Large intestine (tissue), 3 donors: ENCODE measurements at regions not wholly inside any gene's neighbourhood (a gene's known extent, or its start where the extent isn't known, plus 50 kb on each side); places are given as distances from the start of the nearest gene placed in this dataset.

Source experiments
- DNase-seq, 2 donors: peaks; one replicate each; pipeline versions ENCODE4 v3.0.0 to v3.0.0-alpha.2; 2013
- H3K27ac ChIP-seq: one replicate; pipeline ENCODE4 v1.5.1; 2013; ENCODE audit warnings: low read length
- H3K27me3 ChIP-seq: 2 replicates; pipeline ENCODE4 v1.6.1; 2013; ENCODE audit warnings: low read length; ENCODE audit not compliant: control insufficient read depth, insufficient read depth
- H3K36me3 ChIP-seq: 2 replicates; pipeline ENCODE4 v1.6.1; 2013; ENCODE audit warnings: low read length; ENCODE audit not compliant: control insufficient read depth, insufficient read depth
- H3K4me1 ChIP-seq: one replicate; pipeline ENCODE4 v1.6.1; 2013; ENCODE audit warnings: low read length; ENCODE audit not compliant: control insufficient read depth, insufficient read depth
- H3K4me3 ChIP-seq: one replicate; pipeline ENCODE4 v1.5.1; 2013; ENCODE audit warnings: low read length
- H3K9me3 ChIP-seq: one replicate; pipeline ENCODE4 v1.6.1; 2013; ENCODE audit warnings: mild to moderate bottlenecking, low read depth, low read length, moderate library complexity; ENCODE audit not compliant: control insufficient read depth
- WGBS: methylation state at CpG from one replicate; pipeline ENCODE4 v1.1.5; 2013; ENCODE audit warnings: low lambda C conversion rate; ENCODE audit not compliant: insufficient coverage; 5-methylcytosine and 5-hydroxymethylcytosine counted together

DNA sequence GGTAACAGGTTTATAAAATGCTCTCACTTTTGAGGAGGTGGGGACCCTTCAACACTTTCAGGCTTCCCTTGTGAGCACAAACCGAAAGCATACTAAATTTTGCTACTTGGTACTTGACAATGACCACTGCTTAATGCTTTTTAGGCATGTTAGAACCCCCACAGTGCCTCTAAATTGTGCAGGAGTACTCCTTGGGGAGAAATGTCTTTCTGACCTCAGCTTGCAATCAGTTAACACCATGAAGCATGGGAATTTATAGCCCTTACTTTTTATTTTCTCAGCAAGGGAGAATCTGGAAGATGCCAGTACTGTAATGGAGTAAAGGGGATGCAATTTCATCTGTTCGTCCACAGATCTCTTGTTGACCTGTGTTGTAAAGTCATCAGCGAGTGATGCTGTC lies 308.9 kb upstream of the TBC1D5 start:
- no peak for DNase-seq
- Histone ChIP-seq H3K4me1 (no peaks in the 10 kb centered on the region), H3K4me3 (no peak overlapping the region), H3K27me3 (no peaks in the 10 kb centered on the region), H3K9me3 (no peaks in the 10 kb centered on the region), H3K36me3 (no peaks in the 10 kb centered on the region), H3K27ac (no peak overlapping the region)
- WGBS = 94% methylated on average over 3 of the region's 3 CpGs

DNA sequence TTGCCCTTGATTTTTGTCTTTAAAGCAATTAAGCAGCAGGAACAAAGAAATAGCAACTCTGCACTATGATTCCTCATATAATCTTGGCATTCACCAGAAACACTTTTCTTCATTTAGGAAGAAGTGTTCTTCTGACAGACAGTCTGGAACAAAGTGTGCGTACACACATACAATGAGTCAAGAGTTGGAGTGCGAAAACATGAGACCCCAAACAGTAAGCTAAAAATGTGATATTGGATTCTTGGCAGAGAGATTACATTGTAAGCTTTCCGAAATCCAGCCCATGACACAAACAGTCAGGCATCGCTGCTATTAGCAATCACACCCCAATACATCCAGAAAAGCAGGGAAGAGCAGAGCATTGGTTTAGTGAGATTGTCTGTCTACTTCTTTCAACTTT lies 306.7 kb upstream of the TBC1D5 start:
- DNase-seq = no peak
- no peaks in the 10 kb centered on the region for H3K27me3 ChIP-seq
- no peaks in the 10 kb centered on the region for H3K36me3 ChIP-seq
- WGBS = 60% methylated on average over 1 of the region's 4 CpGs
- H3K9me3 ChIP-seq = no peaks in the 10 kb centered on the region
- no peaks in the 10 kb centered on the region for H3K4me1 ChIP-seq
- H3K27ac ChIP-seq = no peak overlapping the region
- no peak overlapping the region for H3K4me3 ChIP-seq

DNA sequence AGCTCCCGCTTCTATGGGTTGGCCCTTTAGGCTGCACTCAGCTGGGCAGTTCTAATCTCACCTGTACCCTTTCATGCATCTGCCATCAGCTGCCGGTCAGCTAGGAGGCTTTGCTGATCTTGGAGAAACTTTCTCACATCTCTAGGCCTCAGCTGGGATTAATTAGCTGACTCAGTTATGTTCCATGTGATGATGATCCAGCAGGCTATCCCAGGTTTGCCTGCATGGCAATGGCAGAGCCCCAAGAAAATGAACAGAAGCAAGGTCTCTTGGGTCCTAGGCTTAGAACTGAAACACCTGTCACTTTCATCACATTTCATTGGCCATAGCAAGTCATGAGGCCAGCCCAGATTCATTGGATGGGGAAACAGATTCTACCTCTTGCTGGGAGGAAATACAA lies 304.6 kb upstream of the TBC1D5 start:
- DNase-seq = no peak
- Histone ChIP-seq H3K4me1 (no peaks in the 10 kb centered on the region), H3K27ac (no peak overlapping the region), H3K9me3 (no peaks in the 10 kb centered on the region), H3K27me3 (no peaks in the 10 kb centered on the region), H3K4me3 (no peak overlapping the region), H3K36me3 (no peaks in the 10 kb centered on the region)
- WGBS = no CpG with 5 or more reads among the region's 2 CpGs

DNA sequence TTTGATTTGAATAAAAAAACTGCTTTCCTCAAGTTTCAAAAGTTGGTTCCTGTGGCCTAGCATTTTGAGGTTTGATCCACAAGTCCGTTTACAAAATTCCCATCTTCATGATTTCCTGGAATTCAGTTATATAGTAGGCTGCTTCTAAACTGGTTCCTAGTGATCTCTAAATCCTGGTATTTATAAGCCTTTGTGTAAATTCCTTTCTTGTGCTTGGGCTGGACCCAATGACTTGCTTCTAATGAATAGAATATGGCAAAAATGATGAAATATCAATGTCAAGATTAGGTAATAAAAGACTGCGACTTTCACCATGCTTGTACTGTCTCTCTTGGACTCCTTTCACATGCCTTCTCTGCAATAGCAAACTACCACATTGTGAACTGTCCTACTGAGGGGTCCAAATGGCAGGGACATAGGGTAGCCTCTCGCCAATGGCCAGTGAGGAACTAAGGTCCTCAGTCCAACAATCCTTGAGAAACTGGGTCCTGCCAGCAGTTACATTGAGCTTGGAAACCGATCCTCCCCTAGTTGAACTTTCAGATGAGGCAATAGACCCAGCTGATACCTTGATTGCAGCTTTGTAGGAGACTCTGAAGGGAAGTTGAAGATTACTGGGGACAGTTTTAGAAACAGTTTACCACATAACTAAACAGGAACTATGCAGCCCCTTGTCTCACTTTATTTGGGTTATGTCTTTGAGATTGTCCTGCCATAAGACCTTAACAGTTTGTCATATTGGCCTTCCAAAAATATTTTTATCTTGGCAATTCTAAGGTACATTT lies 303.9 kb upstream of the TBC1D5 start:
- no CpG with 5 or more reads among the region's 4 CpGs for WGBS

DNA sequence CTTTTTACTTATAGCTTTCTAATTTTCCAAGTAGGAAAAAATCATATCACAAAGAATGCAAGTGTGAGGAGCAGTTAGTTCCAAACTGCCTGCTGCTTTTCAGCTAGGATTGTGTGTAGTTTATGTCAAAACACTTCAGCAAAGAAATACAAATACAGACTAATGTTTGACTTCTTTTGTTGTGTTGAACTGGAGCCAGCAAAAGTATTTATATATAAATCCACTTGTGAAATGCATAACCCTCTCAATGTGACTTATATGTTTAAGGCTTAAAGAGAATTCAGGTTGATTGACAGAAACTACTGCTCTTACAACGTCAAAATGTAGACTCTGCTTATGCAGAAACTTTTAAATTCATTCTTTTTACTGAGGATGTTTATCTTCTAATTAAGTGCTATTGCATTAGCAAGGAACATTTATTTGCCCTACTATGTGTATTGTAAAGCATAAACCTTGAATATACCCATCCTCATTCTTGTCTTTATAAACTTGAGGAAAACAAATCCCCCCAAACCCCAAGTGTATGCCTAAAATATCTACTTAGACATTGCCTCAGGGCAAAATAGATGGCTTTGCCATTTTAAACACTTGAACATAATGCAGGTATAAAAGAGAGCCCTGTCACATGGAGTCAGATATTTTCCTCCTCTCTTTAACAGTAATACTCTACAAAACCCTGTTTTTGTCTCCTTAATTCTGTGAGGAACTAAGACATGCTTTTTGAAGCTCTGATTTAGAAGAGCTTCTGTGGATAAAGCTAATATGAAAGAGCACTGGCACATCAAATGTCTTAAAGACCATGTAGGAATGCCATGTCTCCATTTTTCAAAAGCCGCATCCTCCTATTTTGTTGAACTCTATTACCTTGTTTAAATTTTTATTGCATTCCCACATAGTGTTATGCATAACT lies 302.8 kb upstream of the TBC1D5 start:
- Histone ChIP-seq H3K9me3 (no peaks in the 10 kb centered on the region), H3K27me3 (no peaks in the 10 kb centered on the region), H3K27ac (no peak overlapping the region), H3K36me3 (no peaks in the 10 kb centered on the region), H3K4me1 (no peaks in the 10 kb centered on the region), H3K4me3 (no peak overlapping the region)
- 40% methylated on average over 1 of the region's 2 CpGs for WGBS
- DNase-seq = no peak

More for the DNA sequence above, 303.9 kb upstream of the TBC1D5 start:
- no peaks in the 10 kb centered on the region for H3K27me3 ChIP-seq
- no peak overlapping the region for H3K4me3 ChIP-seq
- no peak overlapping the region for H3K27ac ChIP-seq
- no peaks in the 10 kb centered on the region for H3K4me1 ChIP-seq
- no peak for DNase-seq
- H3K9me3 ChIP-seq = no peaks in the 10 kb centered on the region
- H3K36me3 ChIP-seq = no peaks in the 10 kb centered on the region

DNA sequence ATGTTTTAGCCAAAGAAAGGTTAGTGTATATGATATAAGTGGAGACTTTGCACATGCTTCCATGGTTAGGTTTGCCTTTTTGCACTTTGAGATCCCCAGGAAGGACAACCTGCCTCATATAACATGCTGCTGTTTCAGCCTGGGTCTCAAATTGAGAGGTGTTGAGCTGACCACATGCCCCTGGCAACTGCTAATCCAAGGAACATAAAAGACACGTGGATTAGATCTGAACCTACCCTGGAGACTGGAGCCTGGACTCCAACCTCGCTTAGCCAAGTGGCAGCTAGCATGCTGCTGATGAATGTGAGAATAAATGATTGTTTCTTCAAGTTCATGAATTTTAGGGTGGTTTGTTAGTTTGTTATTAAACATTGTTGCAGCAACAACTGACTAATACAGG lies 301.8 kb upstream of the TBC1D5 start:
- H3K27ac ChIP-seq = no peak overlapping the region
- no CpG with 5 or more reads among the region's 2 CpGs for WGBS

DNA sequence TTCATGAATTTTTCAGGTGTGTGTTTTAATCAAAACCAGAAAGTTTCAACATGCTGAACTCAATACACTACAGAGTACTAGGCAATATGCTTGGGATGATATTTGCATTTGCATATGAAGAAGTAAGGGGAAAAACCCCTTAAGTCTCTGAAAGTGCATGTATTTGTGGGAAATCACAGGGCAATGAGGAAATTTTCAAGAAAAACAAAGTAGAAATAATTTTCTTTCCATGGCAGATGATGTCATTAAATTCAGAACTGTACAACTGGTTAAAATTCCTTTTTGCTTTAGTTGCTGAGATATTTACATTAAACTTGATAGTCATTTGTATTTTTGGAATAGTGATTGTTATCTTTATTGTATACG lies 294.0 kb upstream of the TBC1D5 start:
- Histone ChIP-seq H3K4me1 (no peaks in the 10 kb centered on the region), H3K9me3 (no peaks in the 10 kb centered on the region), H3K27ac (no peak overlapping the region), H3K36me3 (no peaks in the 10 kb centered on the region), H3K27me3 (no peaks in the 10 kb centered on the region), H3K4me3 (no peak overlapping the region)
- DNase-seq = no peak
- WGBS = 64% methylated on average over 1 of the region's 1 CpG

More for the DNA sequence above, 301.8 kb upstream of the TBC1D5 start:
- no peak for DNase-seq
- Histone ChIP-seq H3K4me1 (no peaks in the 10 kb centered on the region), H3K4me3 (no peak overlapping the region), H3K36me3 (no peaks in the 10 kb centered on the region), H3K27me3 (no peaks in the 10 kb centered on the region), H3K9me3 (no peaks in the 10 kb centered on the region)

DNA sequence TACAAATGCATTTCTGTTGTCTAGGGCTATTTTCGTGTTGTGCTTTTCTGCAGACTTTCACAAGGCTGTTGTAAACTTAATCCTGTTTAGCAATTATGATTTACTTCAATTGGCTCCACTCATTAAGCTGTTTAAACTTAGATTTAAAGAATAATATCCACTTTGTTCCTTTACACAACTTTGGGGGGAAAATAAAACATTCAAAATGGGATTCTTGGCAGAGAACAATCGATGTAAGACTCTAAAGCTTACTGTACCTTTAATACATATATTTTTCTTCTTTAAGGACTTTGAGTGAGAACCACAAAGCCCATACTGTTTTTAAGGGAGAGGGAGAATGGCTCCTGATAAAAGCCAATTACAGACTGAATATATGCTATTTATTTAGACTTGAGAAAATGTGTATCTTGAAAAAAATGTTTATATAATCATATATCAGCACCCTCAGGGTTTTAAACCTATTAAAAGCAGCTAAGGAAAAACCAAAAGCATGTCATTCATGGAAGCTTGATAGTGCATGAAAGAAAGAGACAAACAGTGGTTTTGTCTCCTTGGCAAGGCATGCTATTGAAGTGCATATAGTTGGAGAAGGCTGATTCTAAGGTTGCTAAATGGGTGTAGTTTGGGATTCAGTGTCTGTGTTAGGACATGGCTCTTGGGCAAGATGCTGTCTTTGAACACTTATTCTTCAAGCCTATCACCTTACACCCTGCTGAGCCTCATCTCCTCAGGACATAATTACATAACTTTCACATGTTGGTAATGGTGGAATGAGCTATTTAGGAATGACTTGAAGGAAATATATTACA lies 293.4 kb upstream of the TBC1D5 start:
- WGBS = no CpG with 5 or more reads among the region's 2 CpGs

DNA sequence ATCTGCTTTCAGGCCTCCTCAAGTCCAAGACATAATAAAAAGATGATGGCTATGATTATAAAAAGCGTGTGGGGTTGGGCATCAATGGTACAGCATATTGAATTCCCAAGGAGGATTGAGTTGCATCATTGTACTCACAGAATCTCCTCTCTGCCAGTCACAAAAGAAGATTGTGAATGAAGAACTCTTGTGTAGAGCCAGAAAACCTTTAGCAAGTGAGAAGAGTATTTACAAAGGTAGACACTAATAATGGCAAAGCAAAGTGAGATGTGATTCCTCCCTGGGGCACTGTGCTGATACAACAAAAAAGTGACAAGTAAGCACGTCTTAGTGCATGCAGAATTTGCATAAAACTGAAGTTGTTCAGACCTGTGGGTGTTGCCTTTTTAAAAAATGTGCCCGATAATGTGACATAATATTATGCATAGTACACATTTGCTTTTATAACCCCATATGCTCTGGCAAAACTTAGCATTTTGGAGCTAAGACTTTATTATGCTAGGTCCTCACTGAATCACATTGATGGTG lies 291.2 kb upstream of the TBC1D5 start:
- Histone ChIP-seq H3K4me1 (no peaks in the 10 kb centered on the region), H3K27me3 (no peaks in the 10 kb centered on the region), H3K4me3 (no peak overlapping the region), H3K9me3 (no peaks in the 10 kb centered on the region), H3K36me3 (no peaks in the 10 kb centered on the region), H3K27ac (no peak overlapping the region)
- WGBS = no CpG with 5 or more reads among the region's 3 CpGs
- DNase-seq = no peak

More for the DNA sequence above, 293.4 kb upstream of the TBC1D5 start:
- H3K36me3 ChIP-seq = no peaks in the 10 kb centered on the region
- H3K4me1 ChIP-seq = no peaks in the 10 kb centered on the region
- no peaks in the 10 kb centered on the region for H3K27me3 ChIP-seq
- H3K27ac ChIP-seq = no peak overlapping the region
- H3K4me3 ChIP-seq = no peak overlapping the region
- H3K9me3 ChIP-seq = no peaks in the 10 kb centered on the region
- DNase-seq = no peak

DNA sequence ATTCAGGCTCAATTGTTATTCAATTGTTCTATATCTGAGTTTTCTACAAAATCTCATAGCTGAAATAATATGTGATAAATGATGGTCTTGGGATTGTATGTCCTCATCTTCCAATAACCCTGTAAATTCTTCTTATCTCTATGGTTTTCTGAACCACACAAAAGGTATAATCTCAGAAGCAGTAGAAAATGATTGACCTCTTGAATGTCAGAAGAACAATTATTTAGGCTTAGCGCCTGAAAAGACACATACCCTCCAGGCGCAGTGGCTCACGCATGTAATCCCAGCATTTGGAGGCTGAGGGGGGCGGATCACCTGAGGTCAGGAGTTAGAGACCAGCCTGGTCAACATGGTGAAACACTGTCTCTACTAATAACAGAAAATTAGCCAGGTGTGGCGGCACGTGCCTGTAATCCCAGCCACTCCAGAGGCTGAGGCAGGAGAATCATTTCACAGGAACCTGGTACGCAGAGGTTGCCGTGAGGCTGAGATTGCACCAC lies 288.0 kb upstream of the TBC1D5 start:
- H3K9me3 ChIP-seq = no peaks in the 10 kb centered on the region
- H3K27me3 ChIP-seq = no peaks in the 10 kb centered on the region
- WGBS = 93% methylated on average over 2 of the region's 8 CpGs
- H3K4me1 ChIP-seq = no peaks in the 10 kb centered on the region
- DNase-seq = no peak
- H3K4me3 ChIP-seq = no peak overlapping the region
- no peaks in the 10 kb centered on the region for H3K36me3 ChIP-seq
- H3K27ac ChIP-seq = no peak overlapping the region
